HG03469 (cell line): ENCODE measurements at regions not wholly inside any gene's neighbourhood (a gene's known extent, or its start where the extent isn't known, plus 50 kb on each side); places are given as distances from the start of the nearest gene placed in this dataset.
"Not testable (repeated sequence)": the region's sequence is repeated elsewhere in the genome, so short reads cannot be mapped to it uniquely, and the experiment has no call there.

ENCODE experiments used
- ATAC-seq: cut with Tn5 transposase; IDR thresholded peaks from one replicate; pipeline ENCODE4 v1.9.1; 2021; ENCODE audit warnings: mild to moderate bottlenecking, moderate library complexity, moderate number of reproducible peaks; ENCODE audit not compliant: unreplicated experiment

DNA sequence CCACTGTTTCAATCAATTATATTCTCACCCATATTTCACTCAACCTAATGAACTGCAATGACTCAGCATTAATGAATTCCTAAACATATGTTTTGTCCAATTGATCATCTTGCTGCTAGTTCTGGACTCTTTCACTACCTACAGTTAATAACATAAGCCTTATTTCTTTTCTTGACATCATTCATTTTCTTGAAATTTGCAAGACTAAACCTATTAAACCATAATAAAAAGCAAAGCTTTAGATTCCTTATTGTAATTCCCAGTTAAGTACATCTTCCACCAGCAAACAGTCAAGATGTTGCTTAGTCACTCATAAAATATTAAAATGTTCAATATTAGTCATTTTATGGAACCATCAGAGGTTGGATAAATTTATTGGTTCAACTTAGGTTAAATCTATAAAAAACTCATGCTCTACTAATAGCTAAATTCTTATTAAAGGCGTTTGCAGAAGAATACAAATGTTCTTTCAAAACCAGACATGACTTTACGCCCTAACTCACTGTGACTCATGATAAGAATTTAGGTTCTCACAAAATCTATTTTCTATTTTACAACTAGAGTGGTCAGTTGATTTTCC is 599.4 kb downstream of the RNF144A start:
- no peak for ATAC-seq

GRCh38 chr2:7517088-7517487 is 599.9 kb downstream of the RNF144A start:
- no peak for ATAC-seq

- no peak for ATAC-seq
These were observed 600.6 kb downstream of the RNF144A start for GRCh38 chr2:7517851-7518250.

- no peak for ATAC-seq
These were observed 606.4 kb downstream of the RNF144A start for GRCh38 chr2:7523481-7524120.

- no peak for ATAC-seq
These were observed 607.0 kb downstream of the RNF144A start for GRCh38 chr2:7524195-7524594.

- no peak for ATAC-seq
These were observed 608.5 kb downstream of the RNF144A start for GRCh38 chr2:7525746-7526145.

DNA sequence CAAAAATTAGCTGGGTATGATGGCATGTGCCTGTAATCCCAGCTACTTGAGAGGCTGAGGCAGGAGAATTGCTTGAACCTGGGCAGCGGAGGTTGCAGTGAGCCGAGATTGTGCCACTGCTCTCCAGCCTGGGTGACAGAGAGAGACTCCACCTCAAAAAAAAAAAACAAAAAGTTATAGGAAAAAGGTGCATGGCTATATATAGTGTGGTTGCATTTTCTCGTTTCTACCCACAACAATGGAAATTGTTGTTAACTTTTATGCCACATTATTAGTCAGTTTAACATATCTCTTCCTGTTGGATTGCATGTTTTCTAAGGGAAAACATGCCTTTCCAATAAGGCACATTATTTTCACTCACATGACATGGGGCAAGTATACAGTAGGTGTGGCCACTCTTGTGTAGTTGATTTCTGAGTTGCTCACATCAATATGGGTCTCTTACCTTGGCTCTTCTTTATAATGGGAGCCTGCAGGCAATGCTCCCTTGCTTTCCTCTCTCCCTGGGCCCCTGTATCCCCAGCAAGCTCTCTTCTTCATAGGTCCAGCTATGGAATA is 610.0 kb downstream of the RNF144A start:
- ATAC-seq: no peak

DNA sequence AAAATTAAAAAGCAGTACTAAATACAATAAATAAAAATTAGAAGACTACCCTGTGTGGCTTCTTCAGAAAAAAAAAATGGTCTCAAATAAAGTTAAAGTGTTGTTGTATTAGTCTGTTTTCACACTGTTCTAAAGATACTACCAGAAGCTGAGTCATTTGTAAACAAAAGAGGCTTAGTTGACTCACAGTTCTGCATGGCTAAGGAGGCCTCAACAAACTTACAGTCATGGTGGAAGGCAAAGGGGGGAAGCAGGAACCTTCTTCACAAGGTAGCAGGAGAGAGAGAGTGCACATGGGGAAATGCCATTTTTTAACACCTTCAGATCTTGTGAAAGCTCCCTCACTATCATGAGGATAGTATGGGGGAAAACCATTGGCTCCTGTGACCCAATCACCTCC is 612.8 kb downstream of the RNF144A start:
- no peak for ATAC-seq

DNA sequence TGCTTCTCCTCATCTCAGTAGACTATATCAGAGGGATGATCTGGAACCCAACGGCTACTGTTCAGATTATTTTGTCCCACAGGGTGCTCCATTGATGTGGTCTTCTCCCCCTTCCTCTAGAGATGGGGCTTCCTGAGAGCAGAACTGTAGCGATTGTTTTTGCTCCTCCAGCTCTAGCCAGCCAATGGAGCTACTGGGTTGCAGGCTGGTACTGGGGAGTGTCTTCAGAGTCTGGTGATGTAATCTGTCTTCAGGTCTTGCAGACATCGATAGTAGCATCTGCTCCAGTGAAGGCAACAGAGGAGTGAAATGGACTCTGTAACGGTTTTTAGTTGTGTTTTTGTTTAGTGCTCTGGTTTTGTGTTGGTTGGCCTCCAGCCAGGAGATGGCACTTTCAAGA is 621.9 kb downstream of the RNF144A start:
- ATAC-seq: no peak

GRCh38 chr2:7539760-7540159 is 622.5 kb downstream of the RNF144A start:
- ATAC-seq: no peak

DNA sequence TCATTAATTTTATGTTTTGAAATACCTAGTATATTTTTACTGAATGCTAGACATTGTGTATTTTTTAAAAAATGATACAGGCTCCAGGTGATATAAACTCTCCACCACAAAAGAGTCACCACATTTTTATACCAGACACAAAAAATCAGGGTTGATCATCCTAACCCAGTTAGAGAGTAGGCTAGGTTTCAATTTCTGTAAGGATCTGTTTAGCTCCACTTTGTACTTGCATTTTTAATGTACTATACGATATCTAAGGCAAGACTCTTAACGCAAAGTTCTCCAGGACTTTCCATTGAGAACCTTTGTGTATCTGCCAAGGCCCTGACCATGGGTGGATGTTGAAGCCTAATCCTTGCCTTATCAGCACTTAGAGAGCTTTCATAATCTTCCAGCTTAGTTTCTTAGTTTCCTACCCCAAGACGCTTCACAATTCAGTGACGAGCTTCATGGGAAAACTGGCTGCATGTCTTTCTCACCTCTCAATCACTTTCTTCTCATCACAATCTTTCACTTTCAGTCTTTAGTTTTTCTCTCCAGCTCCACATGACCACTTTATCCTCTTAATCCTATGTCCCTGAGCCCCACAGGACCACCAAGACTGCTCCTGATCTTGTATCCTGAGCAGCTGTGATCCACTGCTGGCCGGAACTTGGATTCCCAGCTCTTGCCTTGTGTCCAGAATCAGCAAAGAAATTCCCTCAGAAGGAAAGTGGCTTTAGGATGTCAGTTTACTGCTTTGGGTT is 635.8 kb downstream of the RNF144A start:
- ATAC-seq: no peak

DNA sequence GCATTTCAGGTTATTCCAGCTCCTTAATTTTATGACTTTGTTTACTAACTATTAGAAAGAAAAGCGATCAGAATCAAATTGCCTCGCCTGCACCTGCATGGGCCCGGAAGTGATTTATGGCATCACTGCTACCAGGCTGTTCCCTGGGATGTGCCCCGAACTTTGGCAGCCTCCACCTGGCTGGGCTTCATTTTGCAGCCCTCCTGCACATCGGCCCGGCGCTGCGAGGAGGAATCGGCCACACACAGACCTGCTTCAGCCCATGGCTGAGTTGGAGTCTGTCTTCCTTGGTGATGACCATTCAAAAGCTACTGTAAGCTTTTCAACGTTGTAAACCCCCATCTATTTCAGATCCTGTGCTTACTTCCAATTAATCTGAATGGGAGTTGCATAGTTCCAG is 638.0 kb downstream of the RNF144A start:
- ATAC-seq: no peak

DNA sequence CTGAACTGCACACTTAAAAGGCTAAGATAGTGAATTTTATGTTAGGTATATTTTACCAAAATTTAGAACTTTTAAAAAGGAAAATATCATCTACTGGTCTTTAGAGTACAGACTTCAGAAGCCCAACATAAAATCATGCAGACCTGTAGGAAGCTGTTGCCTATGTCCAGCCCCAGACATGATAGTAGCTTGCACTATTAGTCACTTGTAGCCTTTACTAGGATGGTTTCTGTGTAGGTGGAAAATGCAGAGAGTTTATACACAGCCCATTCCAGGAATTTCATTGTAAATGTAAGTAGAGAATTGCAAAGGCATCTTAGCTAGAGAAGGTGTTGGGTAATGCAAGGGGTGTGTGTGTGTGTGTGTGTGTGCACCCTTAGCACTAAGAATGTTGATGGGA is 640.2 kb downstream of the RNF144A start:
- no peak for ATAC-seq

DNA sequence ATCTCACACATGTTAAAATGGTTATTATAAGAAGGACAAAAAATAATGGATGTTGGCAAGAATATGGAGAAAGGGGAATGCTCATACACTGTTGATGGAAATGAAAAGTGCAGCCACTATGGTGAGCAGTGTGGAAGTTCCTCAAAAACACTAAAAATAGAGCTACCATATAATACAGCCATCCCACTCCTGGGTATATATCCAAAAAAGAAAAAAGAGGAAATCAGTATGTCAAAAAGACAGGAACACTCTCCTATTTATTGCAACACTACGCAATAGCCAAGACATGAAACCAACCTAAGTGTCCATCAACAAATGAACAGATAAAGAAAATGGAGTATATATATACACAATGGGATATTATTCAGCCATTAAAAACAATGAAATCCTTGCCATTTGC is 642.6 kb downstream of the RNF144A start:
- ATAC-seq: no peak

- no peak for ATAC-seq
These were observed 649.2 kb downstream of the RNF144A start for GRCh38 chr2:7566382-7566881.

DNA sequence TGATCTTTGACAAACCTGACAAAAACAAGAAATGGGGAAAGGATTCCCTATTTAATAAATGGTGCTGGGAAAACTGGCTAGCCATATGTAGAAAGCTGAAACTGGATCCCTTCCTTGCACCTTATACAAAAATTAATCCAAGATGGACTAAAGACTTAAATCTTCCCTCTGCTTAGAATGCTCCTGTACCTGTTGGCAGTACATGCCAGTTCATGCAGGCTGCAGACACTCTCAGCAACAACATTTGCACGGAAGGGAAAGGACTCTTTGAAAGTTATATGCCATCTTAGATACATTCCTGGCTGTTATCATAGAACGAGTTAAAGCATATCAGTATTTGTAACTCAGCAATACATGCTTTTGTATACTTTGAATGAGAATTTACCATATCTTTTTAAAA is 649.9 kb downstream of the RNF144A start:
- ATAC-seq: not testable (repeated sequence)

GRCh38 chr2:7567646-7568045 is 650.4 kb downstream of the RNF144A start:
- ATAC-seq: no peak

GRCh38 chr2:7570247-7570646 is 653.0 kb downstream of the RNF144A start:
- no peak for ATAC-seq

DNA sequence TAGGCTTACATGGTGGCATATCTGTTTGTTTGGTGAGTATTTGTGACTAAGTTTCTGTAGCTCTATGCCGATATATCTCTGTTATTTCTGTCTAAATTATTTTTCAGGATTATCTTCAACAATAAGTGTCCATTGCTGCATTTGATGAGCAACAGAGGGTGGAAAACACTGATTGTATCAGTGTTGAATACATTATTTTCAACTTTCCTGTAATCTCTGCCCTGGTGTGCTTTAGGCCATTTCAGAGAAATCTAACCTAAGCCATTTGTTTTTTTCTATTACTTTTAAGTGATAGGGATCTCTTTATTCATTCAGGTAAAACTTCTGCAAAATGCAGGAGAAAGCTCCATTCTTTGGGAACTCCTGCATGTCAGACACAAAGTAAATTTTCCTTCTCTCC is 654.5 kb downstream of the RNF144A start:
- no peak for ATAC-seq

GRCh38 chr2:7572450-7572849 is 655.2 kb downstream of the RNF144A start:
- ATAC-seq: no peak

DNA sequence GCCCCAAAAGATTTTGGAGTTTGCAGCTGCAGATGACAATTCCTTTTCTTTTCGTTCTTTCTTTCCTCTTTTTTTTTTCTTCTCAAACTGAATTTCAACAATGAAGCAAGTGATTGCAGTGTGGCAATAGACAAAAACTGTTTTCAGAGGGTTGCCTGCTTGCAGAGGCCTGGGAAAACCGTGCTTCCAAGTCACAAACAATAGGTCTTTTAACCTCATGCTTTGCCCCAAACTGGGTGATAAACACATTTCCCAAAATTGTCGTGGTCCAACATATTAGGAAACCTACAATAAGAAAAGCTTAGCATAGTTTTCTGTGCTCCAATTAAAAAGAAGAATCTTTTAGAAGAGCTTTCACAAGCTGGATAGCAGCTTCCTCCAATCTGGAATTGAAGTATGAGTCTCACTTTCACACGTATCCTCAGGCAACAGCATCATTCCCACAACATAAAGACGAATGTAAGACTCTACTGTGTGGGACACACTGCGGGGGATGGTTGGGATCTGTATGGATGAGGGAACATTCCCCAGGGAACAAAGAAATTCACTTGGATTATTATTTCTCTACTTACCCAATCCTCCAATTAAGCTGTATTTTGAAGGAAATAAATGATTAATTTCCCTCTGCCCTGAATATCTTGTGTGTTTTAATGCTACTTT is 656.1 kb downstream of the RNF144A start:
- no peak for ATAC-seq
